ENCODE measurements at regions not wholly inside any gene's neighbourhood (a gene's known extent, or its start where the extent isn't known, plus 50 kb on each side); places are given as distances from the start of the nearest gene placed in this dataset.

DNA sequence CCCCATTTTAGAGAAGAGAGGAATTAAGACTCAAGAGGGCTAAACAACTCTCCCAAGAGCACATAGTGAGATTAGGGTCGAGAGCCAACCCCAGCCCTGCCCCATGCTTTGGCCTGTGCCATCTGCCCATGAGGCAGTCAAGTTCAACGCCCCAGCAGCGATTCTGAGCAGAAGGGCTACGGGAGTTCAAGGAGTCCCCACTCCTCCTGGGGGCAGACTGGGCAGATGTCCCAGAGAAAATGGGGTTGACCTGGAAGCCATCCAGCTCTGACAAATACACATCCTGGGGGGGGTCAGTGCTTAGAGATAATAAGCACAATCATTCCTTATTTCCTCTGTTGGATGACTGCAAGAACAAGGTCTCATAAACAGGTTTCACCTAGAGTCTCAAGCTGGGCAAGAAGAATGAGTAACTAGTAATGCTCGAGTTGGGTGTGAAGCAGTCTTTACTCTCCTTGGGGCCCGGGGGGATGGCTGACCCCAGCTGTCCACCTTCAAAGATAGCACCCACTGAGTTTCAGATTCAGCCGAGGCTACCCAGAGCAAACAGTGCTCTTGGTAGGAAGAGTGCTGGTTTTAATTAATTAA, 716.4 kb downstream of the RNF144A start:
- Histone ChIP-seq H3K36me3 (ENCODE audit: control insufficient read depth, insufficient read depth, low read length) (no peaks in the 10 kb centered on the region), H4K20me1 (replicated peaks; ENCODE audit: control insufficient read depth, insufficient read depth, low read length) (no peaks in the 10 kb centered on the region), H3K9me1 (ENCODE audit: control insufficient read depth, insufficient read depth, low read length) (no peaks in the 10 kb centered on the region), H3K27ac (ENCODE audit: extremely low read depth, low read depth, low read length) (no peak overlapping the region), H3K4me1 (replicated peaks in 1 of 2; ENCODE audit: control insufficient read depth in 2 of 2, insufficient read depth in 2 of 2, low read length in 2 of 2) (no peaks in the 10 kb centered on the region), H2AFZ (ENCODE audit: low read depth, low read length) (no peak overlapping the region), H3K9ac (ENCODE audit: insufficient read depth in 1 of 2, low read depth in 2 of 2, low read length in 2 of 2) (no peak overlapping the region), H3K9me3 (replicated peaks; ENCODE audit: control insufficient read depth, insufficient read depth, low read depth, low read length) (no peaks in the 10 kb centered on the region), H3K79me2 (ENCODE audit: control insufficient read depth, insufficient read depth, low read length) (no peaks in the 10 kb centered on the region), H3K4me3 (no peak overlapping the region), H3K4me2 (ENCODE audit: insufficient read depth, low read length) (no peak overlapping the region), H3K27me3 (ENCODE audit: control insufficient read depth in 2 of 2, insufficient read depth in 2 of 2, low read length in 2 of 2) (no peaks in the 10 kb centered on the region)
- ChIA-PET POLR2A (no interaction called here), CTCF (ENCODE audit: low intra/inter-chr PET ratio) (no interaction called here)
- intact Hi-C loops (cut with micrococcal nuclease) (no loop called here), in situ Hi-C loops (cut with MboI) (no loop called here)
- ATAC-seq (no peak), DNase-seq (ENCODE audit: extremely low read depth in 1 of 4, low spot score in 3 of 4) (no peak), FAIRE-seq (no peak)
- BruUV-seq (replicated peaks): no TSS peak
- WGBS (ENCODE audit: insufficient coverage, low coverage, missing lambda C conversion rate): 0% methylated on average over 6 of the region's 7 CpGs
- TF ChIP-seq XRCC4 (IDR thresholded peaks at IDR 0.05; ENCODE audit: extremely low read depth, insufficient read depth, insufficient read length): no peak
- TF ChIP-seq TAF7 (tag; IDR thresholded peaks at IDR 0.05): no peak
- no peak for TF ChIP-seq TBP (optimal IDR thresholded peaks at IDR 0.05; ENCODE audit: low read depth, low read length)
- no peak for TF ChIP-seq JUND (IDR thresholded peaks at IDR 0.05; ENCODE audit: borderline replicate concordance, low read depth, low read length)
- TF ChIP-seq JUND (tag; IDR thresholded peaks at IDR 0.05; ENCODE audit: borderline replicate concordance, low read depth, low read length): no peak
- no peak for TF ChIP-seq RAD21 (CRISPR knock-in tag; conservative IDR thresholded peaks at IDR 0.05 in 1 of 2, IDR thresholded peaks at IDR 0.05 in 1 of 2)
- no peak for TF ChIP-seq ZNF449 (CRISPR knock-in tag; IDR thresholded peaks at IDR 0.05)
- TF ChIP-seq SMC3 (conservative IDR thresholded peaks at IDR 0.05; ENCODE audit: insufficient read depth, low read depth, low read length): no peak
- no peak for TF ChIP-seq ZNF445 (CRISPR knock-in tag; IDR thresholded peaks at IDR 0.05; ENCODE audit: low read depth)
- TF ChIP-seq ZNF146 (CRISPR knock-in tag; IDR thresholded peaks at IDR 0.05; ENCODE audit: unreplicated experiment): no peak
- TF ChIP-seq IRF9 (tag; IDR thresholded peaks at IDR 0.05): no peak
- TF ChIP-seq POU5F1 (IDR thresholded peaks at IDR 0.05; ENCODE audit: borderline replicate concordance, low read depth, low read length, partially characterized antibody): no peak
- no peak for TF ChIP-seq ZNF431 (CRISPR knock-in tag; IDR thresholded peaks at IDR 0.05)
- TF ChIP-seq RBM22 (IDR thresholded peaks at IDR 0.05; ENCODE audit: low read depth, low read length, poor library complexity, severe bottlenecking): no peak
- TF ChIP-seq, protein P1, sequence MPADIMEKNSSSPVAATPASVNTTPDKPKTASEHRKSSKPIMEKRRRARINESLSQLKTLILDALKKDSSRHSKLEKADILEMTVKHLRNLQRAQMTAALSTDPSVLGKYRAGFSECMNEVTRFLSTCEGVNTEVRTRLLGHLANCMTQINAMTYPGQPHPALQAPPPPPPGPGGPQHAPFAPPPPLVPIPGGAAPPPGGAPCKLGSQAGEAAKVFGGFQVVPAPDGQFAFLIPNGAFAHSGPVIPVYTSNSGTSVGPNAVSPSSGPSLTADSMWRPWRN (IDR thresholded peaks at IDR 0.05; ENCODE audit: low read depth): no peak
- no peak for TF ChIP-seq ARNT (IDR thresholded peaks at IDR 0.05)
- no peak for TF ChIP-seq U2AF2 (optimal IDR thresholded peaks at IDR 0.05; ENCODE audit: low read depth, low read length)
- no peak for TF ChIP-seq MEIS2 (IDR thresholded peaks at IDR 0.05; ENCODE audit: partially characterized antibody)
- TF ChIP-seq KDM1A (IDR thresholded peaks at IDR 0.05): no peak

Data from K562 (cell line).